Osteoblast (primary cell): ENCODE measurements at regions not wholly inside any gene's neighbourhood (a gene's known extent, or its start where the extent isn't known, plus 50 kb on each side); places are given as distances from the start of the nearest gene placed in this dataset.

ENCODE experiments used
- DNase-seq: peaks from one replicate; pipeline ENCODE4 v3.0.0; 2011; ENCODE audit warnings: low spot score, mixed read lengths; ENCODE audit not compliant: insufficient read length; ENCODE audit errors: missing footprints
- H2AFZ ChIP-seq: 2 replicates; pipeline ENCODE4 v1.6.0; 2011; ENCODE audit warnings: mild to moderate bottlenecking, low read length
- H3K27ac ChIP-seq: 2 replicates; pipeline ENCODE4 v1.5.1; 2011; ENCODE audit warnings: mild to moderate bottlenecking, low read depth, low read length, moderate library complexity
- H3K27me3 ChIP-seq: 2 replicates; pipeline ENCODE4 v1.6.0; 2012; ENCODE audit warnings: mild to moderate bottlenecking, control low read depth, inconsistent platforms, low read length, moderate library complexity; ENCODE audit not compliant: insufficient read depth
- H3K36me3 ChIP-seq: 2 replicates; pipeline ENCODE4 v1.5.1; 2011; ENCODE audit warnings: mild to moderate bottlenecking, low read length, control low read depth, moderate library complexity; ENCODE audit not compliant: insufficient read depth
- H3K4me1 ChIP-seq: 2 replicates; pipeline ENCODE4 v1.5.1; 2011; ENCODE audit warnings: mild to moderate bottlenecking, low read length, control low read depth, moderate library complexity; ENCODE audit not compliant: insufficient read depth
- H3K4me2 ChIP-seq: 2 replicates; pipeline ENCODE4 v1.6.0; 2011; ENCODE audit warnings: mild to moderate bottlenecking, low read length; ENCODE audit not compliant: insufficient read depth
- H3K4me3 ChIP-seq: fragments of 200-600 bp; sonication (generic); 3 replicates; pipeline ENCODE4 v1.5.1; 2012; ENCODE audit warnings: mild to moderate bottlenecking, low read length, inconsistent platforms; ENCODE audit not compliant: insufficient read depth
- H3K79me2 ChIP-seq: 2 replicates; pipeline ENCODE4 v1.6.0; 2012; ENCODE audit warnings: mild to moderate bottlenecking, low read length, control low read depth, inconsistent platforms; ENCODE audit not compliant: insufficient read depth
- H3K9me3 ChIP-seq: 2 replicates; pipeline ENCODE4 v1.5.1; 2011; ENCODE audit warnings: low read depth, low read length, control low read depth
- H4K20me1 ChIP-seq: 2 replicates; pipeline ENCODE4 v1.6.0; 2012; ENCODE audit warnings: mild to moderate bottlenecking, low read length, control low read depth; ENCODE audit not compliant: insufficient read depth
- TF ChIP-seq, protein P1 (sequence below): IDR thresholded peaks from 2 replicates; pipeline ENCODE4 v1.5.1; 2011; ENCODE audit warnings: mild to moderate bottlenecking, low read depth, low read length, moderate library complexity; ENCODE audit errors: extremely low read depth

DNA sequence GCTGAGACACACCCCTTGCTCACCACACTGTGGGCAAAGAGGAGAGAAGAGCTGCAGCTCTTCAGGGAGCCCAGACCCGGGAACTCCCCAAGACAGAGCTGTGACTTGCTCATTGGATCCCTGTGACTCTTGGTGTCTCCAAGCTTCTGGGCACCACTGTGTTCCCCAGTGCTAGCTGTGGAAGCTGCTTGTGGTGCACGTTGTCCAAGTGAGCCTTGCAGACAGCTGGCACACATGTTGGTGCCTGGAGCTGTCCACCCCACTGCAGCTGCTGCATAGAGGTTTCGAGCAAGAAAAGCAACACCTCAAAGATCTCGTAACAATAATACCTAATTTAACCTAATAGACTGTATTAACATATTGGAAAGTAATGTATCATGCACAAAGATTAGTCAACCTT, 1089.3 kb downstream of the PCDH18 start:
- H3K4me1 ChIP-seq = no peaks in the 10 kb centered on the region
- H3K9me3 ChIP-seq = no peaks in the 10 kb centered on the region
- no peak for DNase-seq
- H2AFZ ChIP-seq = no peak overlapping the region
- no peak overlapping the region for H3K4me3 ChIP-seq
- no peaks in the 10 kb centered on the region for H4K20me1 ChIP-seq
- no peaks in the 10 kb centered on the region for H3K27me3 ChIP-seq
- H3K4me2 ChIP-seq = no peak overlapping the region
- H3K27ac ChIP-seq = no peak overlapping the region
- H3K36me3 ChIP-seq = no peaks in the 10 kb centered on the region
- TF ChIP-seq, protein P1, sequence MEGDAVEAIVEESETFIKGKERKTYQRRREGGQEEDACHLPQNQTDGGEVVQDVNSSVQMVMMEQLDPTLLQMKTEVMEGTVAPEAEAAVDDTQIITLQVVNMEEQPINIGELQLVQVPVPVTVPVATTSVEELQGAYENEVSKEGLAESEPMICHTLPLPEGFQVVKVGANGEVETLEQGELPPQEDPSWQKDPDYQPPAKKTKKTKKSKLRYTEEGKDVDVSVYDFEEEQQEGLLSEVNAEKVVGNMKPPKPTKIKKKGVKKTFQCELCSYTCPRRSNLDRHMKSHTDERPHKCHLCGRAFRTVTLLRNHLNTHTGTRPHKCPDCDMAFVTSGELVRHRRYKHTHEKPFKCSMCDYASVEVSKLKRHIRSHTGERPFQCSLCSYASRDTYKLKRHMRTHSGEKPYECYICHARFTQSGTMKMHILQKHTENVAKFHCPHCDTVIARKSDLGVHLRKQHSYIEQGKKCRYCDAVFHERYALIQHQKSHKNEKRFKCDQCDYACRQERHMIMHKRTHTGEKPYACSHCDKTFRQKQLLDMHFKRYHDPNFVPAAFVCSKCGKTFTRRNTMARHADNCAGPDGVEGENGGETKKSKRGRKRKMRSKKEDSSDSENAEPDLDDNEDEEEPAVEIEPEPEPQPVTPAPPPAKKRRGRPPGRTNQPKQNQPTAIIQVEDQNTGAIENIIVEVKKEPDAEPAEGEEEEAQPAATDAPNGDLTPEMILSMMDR = no peak
- H3K79me2 ChIP-seq = no peaks in the 10 kb centered on the region

DNA sequence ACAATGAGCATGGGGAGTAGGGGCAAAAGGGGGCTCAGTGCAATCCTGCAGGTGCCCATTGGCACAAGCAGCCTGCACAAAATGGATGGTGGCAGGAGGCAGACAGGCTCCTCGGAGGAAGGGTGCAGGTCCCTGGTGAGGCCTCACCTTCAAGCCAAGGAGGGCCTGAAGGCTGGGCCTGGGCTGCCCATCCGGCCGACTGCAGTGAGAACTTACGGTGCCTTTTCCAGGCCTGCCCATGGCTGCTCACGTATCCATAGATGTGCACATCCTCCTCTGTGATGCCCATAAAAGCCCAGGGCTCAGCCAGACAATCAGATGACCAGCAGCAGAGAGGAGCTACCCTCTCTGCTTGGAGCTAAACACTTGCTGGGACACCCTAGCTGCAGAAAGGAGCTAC, 1089.8 kb downstream of the PCDH18 start:
- Histone ChIP-seq H3K79me2 (no peaks in the 10 kb centered on the region), H3K4me1 (no peaks in the 10 kb centered on the region), H3K4me2 (no peak overlapping the region), H3K27me3 (no peaks in the 10 kb centered on the region), H4K20me1 (no peaks in the 10 kb centered on the region), H3K27ac (no peak overlapping the region), H2AFZ (no peak overlapping the region), H3K9me3 (no peaks in the 10 kb centered on the region), H3K36me3 (no peaks in the 10 kb centered on the region), H3K4me3 (no peak overlapping the region)
- no peak for DNase-seq
- TF ChIP-seq, protein P1 = no peak

DNA sequence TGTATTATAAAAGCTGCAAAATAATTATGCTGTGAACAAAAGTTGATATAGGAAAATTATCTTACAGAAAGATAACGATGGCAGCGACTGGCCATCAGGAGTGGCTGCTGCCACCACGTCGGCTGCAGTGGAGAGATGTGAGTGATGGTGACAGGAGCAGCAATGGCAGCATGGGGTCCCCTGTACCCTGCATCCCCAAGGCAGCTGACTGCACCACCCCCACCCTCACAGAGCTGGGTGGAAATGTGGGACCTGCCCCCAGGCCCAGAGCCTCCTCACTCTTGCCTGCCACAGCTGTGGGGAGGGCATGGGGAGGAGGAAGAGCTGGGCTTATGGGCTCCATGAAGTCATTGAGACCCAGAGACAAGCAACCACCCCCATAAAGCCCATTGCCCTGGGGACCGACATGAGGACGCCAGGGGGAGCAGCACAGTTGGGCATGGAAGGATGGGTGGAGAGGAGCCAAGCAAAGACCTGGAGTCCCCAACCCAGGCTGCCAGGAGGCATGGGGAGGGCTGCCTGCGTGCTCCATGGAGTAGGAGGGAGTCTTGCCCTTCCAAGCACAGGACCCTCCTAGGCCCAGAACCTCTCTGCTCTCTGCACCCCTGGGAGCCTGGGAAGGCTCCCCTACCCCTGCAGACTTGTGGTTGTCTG, 1090.5 kb downstream of the PCDH18 start:
- TF ChIP-seq, protein P1 = no peak
- Histone ChIP-seq H3K79me2 (no peaks in the 10 kb centered on the region), H3K4me3 (no peak overlapping the region), H3K27me3 (no peaks in the 10 kb centered on the region), H3K27ac (no peak overlapping the region), H4K20me1 (no peaks in the 10 kb centered on the region), H3K4me1 (no peaks in the 10 kb centered on the region), H3K4me2 (no peak overlapping the region), H2AFZ (no peak overlapping the region), H3K36me3 (no peaks in the 10 kb centered on the region), H3K9me3 (no peaks in the 10 kb centered on the region)
- no peak for DNase-seq

DNA sequence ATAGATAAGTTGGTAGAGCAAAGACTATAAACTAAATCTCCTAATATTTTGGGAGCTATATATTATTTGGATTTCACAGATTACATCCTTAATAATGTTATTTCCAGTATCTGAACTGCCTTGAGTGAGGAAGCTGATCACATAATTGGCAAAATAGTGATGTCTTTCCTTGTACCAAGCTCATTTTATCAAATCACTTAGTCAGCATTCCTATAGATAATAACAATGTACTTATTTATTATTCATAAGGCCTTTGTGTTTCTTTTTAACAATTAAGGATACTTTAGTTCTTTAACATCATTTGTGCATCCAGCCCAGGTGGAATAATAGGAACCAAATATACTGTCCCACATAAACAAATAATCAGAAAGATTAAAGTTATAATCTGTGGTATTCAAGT, 1093.6 kb downstream of the PCDH18 start:
- no peaks in the 10 kb centered on the region for H3K4me1 ChIP-seq
- TF ChIP-seq, protein P1 = no peak
- no peaks in the 10 kb centered on the region for H3K27me3 ChIP-seq
- H3K4me3 ChIP-seq = no peak overlapping the region
- H4K20me1 ChIP-seq = no peaks in the 10 kb centered on the region
- H3K27ac ChIP-seq = no peak overlapping the region
- no peak for DNase-seq
- H3K4me2 ChIP-seq = no peak overlapping the region
- no peak overlapping the region for H2AFZ ChIP-seq
- no peaks in the 10 kb centered on the region for H3K9me3 ChIP-seq
- H3K36me3 ChIP-seq = no peaks in the 10 kb centered on the region
- no peaks in the 10 kb centered on the region for H3K79me2 ChIP-seq
